ENCODE measurements at regions not wholly inside any gene's neighbourhood (a gene's known extent, or its start where the extent isn't known, plus 50 kb on each side); places are given as distances from the start of the nearest gene placed in this dataset.
"Not testable (repeated sequence)": the region's sequence is repeated elsewhere in the genome, so short reads cannot be mapped to it uniquely, and the experiment has no call there.

- H3K4me3 ChIP-seq: no peak overlapping the region
- no peak overlapping the region for H2AFZ ChIP-seq
- H3K9me3 ChIP-seq (ENCODE audit: low read depth): no peaks in the 10 kb centered on the region
- H4K20me1 ChIP-seq (ENCODE audit: insufficient read depth, poor library complexity, severe bottlenecking): no peaks in the 10 kb centered on the region
- H3K9me2 ChIP-seq (replicated peaks; ENCODE audit: insufficient read depth): no peaks in the 10 kb centered on the region
- H3K27me3 ChIP-seq: no peaks in the 10 kb centered on the region
- H3K27ac ChIP-seq: no peak overlapping the region
- H3K36me3 ChIP-seq (replicated peaks; ENCODE audit: insufficient read depth, low read depth): no peaks in the 10 kb centered on the region
- H3K79me2 ChIP-seq: no peaks in the 10 kb centered on the region
- no peaks in the 10 kb centered on the region for H3K4me1 ChIP-seq (ENCODE audit: insufficient read depth)
- TF ChIP-seq EZH2phosphoT487 (IDR thresholded peaks at IDR 0.05; ENCODE audit: low read depth, severe bottlenecking, unreplicated experiment) (no peak), CTCF (IDR thresholded peaks at IDR 0.05; ENCODE audit: poor library complexity) (no peak), EZH2 (IDR thresholded peaks at IDR 0.05; ENCODE audit: borderline replicate concordance) (no peak)
- H3K4me2 ChIP-seq: no peak overlapping the region
- 81% methylated on average over 10 of the region's 10 CpGs for WGBS (ENCODE audit: low lambda C conversion rate, missing lambda C conversion rate)
- no peak for DNase-seq (ENCODE audit: low spot score)
These were observed 969.1 kb upstream of the DEFB115 start for GRCh38 chr20:30288346-30288745.

GRCh38 chr20:30289049-30289448, 968.4 kb upstream of the DEFB115 start:
- not testable (repeated sequence) for H3K27me3 ChIP-seq; H3K4me2 ChIP-seq; H3K27ac ChIP-seq; H2AFZ ChIP-seq; H3K79me2 ChIP-seq; H3K36me3 ChIP-seq (replicated peaks; ENCODE audit: insufficient read depth, low read depth); H3K9me3 ChIP-seq (ENCODE audit: low read depth); H3K4me1 ChIP-seq (ENCODE audit: insufficient read depth); H3K9me2 ChIP-seq (replicated peaks; ENCODE audit: insufficient read depth); H3K4me3 ChIP-seq; DNase-seq (ENCODE audit: low spot score); H4K20me1 ChIP-seq (ENCODE audit: insufficient read depth, poor library complexity, severe bottlenecking)
- 77% methylated on average over 11 of the region's 11 CpGs for WGBS (ENCODE audit: low lambda C conversion rate, missing lambda C conversion rate)

GRCh38 chr20:30289711-30290141, 967.7 kb upstream of the DEFB115 start:
- not testable (repeated sequence) for H3K4me2 ChIP-seq; H3K4me3 ChIP-seq; H3K9me3 ChIP-seq (ENCODE audit: low read depth); H2AFZ ChIP-seq; H3K4me1 ChIP-seq (ENCODE audit: insufficient read depth); H3K79me2 ChIP-seq; H4K20me1 ChIP-seq (ENCODE audit: insufficient read depth, poor library complexity, severe bottlenecking); H3K27ac ChIP-seq; H3K9me2 ChIP-seq (replicated peaks; ENCODE audit: insufficient read depth); H3K27me3 ChIP-seq; DNase-seq (ENCODE audit: low spot score); H3K36me3 ChIP-seq (replicated peaks; ENCODE audit: insufficient read depth, low read depth)
- 88% methylated on average over 20 of the region's 27 CpGs for WGBS (ENCODE audit: low lambda C conversion rate, missing lambda C conversion rate)

- WGBS (ENCODE audit: low lambda C conversion rate, missing lambda C conversion rate): 81% methylated on average over 19 of the region's 27 CpGs
These were observed 967.0 kb upstream of the DEFB115 start for GRCh38 chr20:30290361-30291063.

GRCh38 chr20:30291064-30291379, 966.4 kb upstream of the DEFB115 start:
- not testable (repeated sequence) for DNase-seq (ENCODE audit: low spot score); H3K79me2 ChIP-seq; H4K20me1 ChIP-seq (ENCODE audit: insufficient read depth, poor library complexity, severe bottlenecking); H2AFZ ChIP-seq; H3K4me1 ChIP-seq (ENCODE audit: insufficient read depth); H3K9me2 ChIP-seq (replicated peaks; ENCODE audit: insufficient read depth); H3K27ac ChIP-seq; H3K36me3 ChIP-seq (replicated peaks; ENCODE audit: insufficient read depth, low read depth); H3K9me3 ChIP-seq (ENCODE audit: low read depth); H3K4me2 ChIP-seq; H3K4me3 ChIP-seq; H3K27me3 ChIP-seq
- WGBS (ENCODE audit: low lambda C conversion rate, missing lambda C conversion rate): 76% methylated on average over 4 of the region's 4 CpGs

More at GRCh38 chr20:30290361-30291063, 967.0 kb upstream of the DEFB115 start:
- H3K79me2 ChIP-seq; H3K9me3 ChIP-seq (ENCODE audit: low read depth); H3K27me3 ChIP-seq; H3K4me3 ChIP-seq; DNase-seq (ENCODE audit: low spot score); H3K4me2 ChIP-seq; H3K9me2 ChIP-seq (replicated peaks; ENCODE audit: insufficient read depth); H3K36me3 ChIP-seq (replicated peaks; ENCODE audit: insufficient read depth, low read depth); H3K27ac ChIP-seq; H4K20me1 ChIP-seq (ENCODE audit: insufficient read depth, poor library complexity, severe bottlenecking); H2AFZ ChIP-seq; H3K4me1 ChIP-seq (ENCODE audit: insufficient read depth): not testable (repeated sequence)

- not testable (repeated sequence) for H3K79me2 ChIP-seq; H3K4me1 ChIP-seq (ENCODE audit: insufficient read depth); H3K4me2 ChIP-seq
These were observed 965.8 kb upstream of the DEFB115 start for GRCh38 chr20:30291686-30292085.

GRCh38 chr20:30295396-30295795, 962.1 kb upstream of the DEFB115 start:
- not testable (repeated sequence) for H3K9me3 ChIP-seq (ENCODE audit: low read depth); DNase-seq (ENCODE audit: low spot score); H4K20me1 ChIP-seq (ENCODE audit: insufficient read depth, poor library complexity, severe bottlenecking); H3K36me3 ChIP-seq (replicated peaks; ENCODE audit: insufficient read depth, low read depth); H3K27me3 ChIP-seq; H3K4me3 ChIP-seq; H3K4me2 ChIP-seq; H3K9me2 ChIP-seq (replicated peaks; ENCODE audit: insufficient read depth); H2AFZ ChIP-seq; H3K4me1 ChIP-seq (ENCODE audit: insufficient read depth); H3K79me2 ChIP-seq; H3K27ac ChIP-seq
- 17% methylated on average over 1 of the region's 1 CpG for WGBS (ENCODE audit: low lambda C conversion rate, missing lambda C conversion rate)

More at GRCh38 chr20:30291686-30292085, 965.8 kb upstream of the DEFB115 start:
- not testable (repeated sequence) for DNase-seq (ENCODE audit: low spot score); H2AFZ ChIP-seq; H3K9me2 ChIP-seq (replicated peaks; ENCODE audit: insufficient read depth); H3K27ac ChIP-seq; H3K4me3 ChIP-seq; H3K36me3 ChIP-seq (replicated peaks; ENCODE audit: insufficient read depth, low read depth); H3K27me3 ChIP-seq; H3K9me3 ChIP-seq (ENCODE audit: low read depth); H4K20me1 ChIP-seq (ENCODE audit: insufficient read depth, poor library complexity, severe bottlenecking)
- WGBS (ENCODE audit: low lambda C conversion rate, missing lambda C conversion rate): 100% methylated on average over 1 of the region's 32 CpGs

GRCh38 chr20:30295967-30296366, 961.5 kb upstream of the DEFB115 start:
- WGBS (ENCODE audit: low lambda C conversion rate, missing lambda C conversion rate): 74% methylated on average over 6 of the region's 9 CpGs
- not testable (repeated sequence) for DNase-seq (ENCODE audit: low spot score); H3K9me2 ChIP-seq (replicated peaks; ENCODE audit: insufficient read depth); H2AFZ ChIP-seq; H3K79me2 ChIP-seq; H3K9me3 ChIP-seq (ENCODE audit: low read depth); H3K4me2 ChIP-seq; H3K4me1 ChIP-seq (ENCODE audit: insufficient read depth); H4K20me1 ChIP-seq (ENCODE audit: insufficient read depth, poor library complexity, severe bottlenecking); H3K4me3 ChIP-seq; H3K36me3 ChIP-seq (replicated peaks; ENCODE audit: insufficient read depth, low read depth); H3K27ac ChIP-seq; H3K27me3 ChIP-seq
